GM12878 (cell line): ENCODE measurements at regions not wholly inside any gene's neighbourhood (a gene's known extent, or its start where the extent isn't known, plus 50 kb on each side); places are given as distances from the start of the nearest gene placed in this dataset.

Experiments
- ATAC-seq: fragments of 200-7000 bp; cut with Tn5 transposase; 3 replicates; pipeline ENCODE4 v1.9.1; 2020; ENCODE audit warnings: mild to moderate bottlenecking, moderate library complexity
- BruUV-seq: library from RNA; stranded (reverse); fragments of 400-500 nt; replicated peaks from 2 replicates; lab custom pipeline; 2021; lab: Mats Ljungman, UMichigan
- CTCF ChIA-PET: fragments of 300-600 bp; sonication (Branson Sonifier 250); formaldehyde crosslinking; extraction: SDS; loops from one replicate; lab custom pipeline; 2021; ENCODE audit warnings: inconsistent platforms; lab: Yijun Ruan, JAX
- POLR2A ChIA-PET: fragments of 350-600 bp; formaldehyde crosslinking; extraction: SDS; loops from one replicate; lab custom pipeline; 2021; ENCODE audit warnings: inconsistent platforms; lab: Charles Lee
- RAD21 ChIA-PET: fragments of 300-600 bp; sonication (Branson Sonifier 250); formaldehyde crosslinking; loops from one replicate; lab custom pipeline; 2023; ENCODE audit warnings: antibody characterized with exemption; ENCODE audit not compliant: unreplicated experiment; lab: Charles Lee
- SMC1A ChIA-PET: fragments of 300-600 bp; sonication (Branson Sonifier 250); formaldehyde crosslinking; loops from one replicate; lab custom pipeline; 2023; ENCODE audit not compliant: unreplicated experiment, uncharacterized antibody; lab: Charles Lee
- DNase-seq: peaks from one replicate; pipeline ENCODE4 v3.0.0-alpha.2; 2011; ENCODE audit warnings: low read depth, low spot score
- FAIRE-seq: peaks from 3 replicates; lab custom pipeline; 2011; peaks lifted over from hg19 to GRCh38; lab: Jason Lieb, UNC
- H2AFZ ChIP-seq: 2 replicates; pipeline ENCODE4 v1.6.0; 2011; ENCODE audit warnings: low read depth, low read length, control low read depth; ENCODE audit not compliant: control insufficient read depth
- H3K27ac ChIP-seq: 2 replicates; pipeline ENCODE4 v1.5.1; 2011; ENCODE audit warnings: control low read depth; ENCODE audit not compliant: control insufficient read depth, insufficient read depth
- H3K27me3 ChIP-seq, 2 experiments: replicated peaks in 1 of 2; 2 replicates each; pipeline versions ENCODE4 v1.6.0 to v1.6.1; 2011; ENCODE audit warnings: low read length in 1 of 2; ENCODE audit not compliant: control insufficient read depth in 2 of 2, insufficient read depth in 2 of 2
- H3K36me3 ChIP-seq, 2 experiments: 2 replicates each; pipeline ENCODE4 v1.5.1; 2011; ENCODE audit warnings: low read length in 1 of 2; ENCODE audit not compliant: control insufficient read depth in 2 of 2, insufficient read depth in 2 of 2
- H3K4me1 ChIP-seq: 2 replicates; pipeline ENCODE4 v1.6.1; 2011; ENCODE audit warnings: mild to moderate bottlenecking, low read length, moderate library complexity, mixed read lengths; ENCODE audit not compliant: control insufficient read depth, insufficient read depth
- H3K4me2 ChIP-seq: 2 replicates; pipeline ENCODE4 v1.6.0; 2011; ENCODE audit warnings: control low read depth; ENCODE audit not compliant: control insufficient read depth, insufficient read depth
- H3K4me3 ChIP-seq: fragments of 200-600 bp; sonication (generic); 2 replicates; pipeline ENCODE4 v1.5.1; 2016
- H3K79me2 ChIP-seq: 2 replicates; pipeline ENCODE4 v1.6.0; 2011; ENCODE audit warnings: low read length; ENCODE audit not compliant: control insufficient read depth, insufficient read depth
- H3K9ac ChIP-seq: 2 replicates; pipeline ENCODE4 v1.8.0; 2011; ENCODE audit warnings: low read length, control low read depth, mixed read lengths; ENCODE audit not compliant: control insufficient read depth, insufficient read depth
- H3K9me3 ChIP-seq: replicated peaks from 3 replicates; pipeline ENCODE4 v1.5.1; 2011; ENCODE audit warnings: mild to moderate bottlenecking, low read length; ENCODE audit not compliant: control insufficient read depth, insufficient read depth
- H4K20me1 ChIP-seq: 2 replicates; pipeline ENCODE4 v1.6.0; 2011; ENCODE audit not compliant: control insufficient read depth, insufficient read depth
- CEBPZ ChIP-seq: fragments of 150-350 bp; IDR thresholded peaks from 2 replicates; pipeline ENCODE4 v1.6.1; 2016; ENCODE audit warnings: low read depth, low read length
- CREB1 ChIP-seq: IDR thresholded peaks from 2 replicates; pipeline ENCODE4 v1.6.1; 2012; ENCODE audit warnings: low read depth, mild to moderate bottlenecking, inconsistent platforms
- EZH2 ChIP-seq: IDR thresholded peaks from 2 replicates; pipeline ENCODE4 v1.6.1; 2012; ENCODE audit warnings: low read depth, mild to moderate bottlenecking, control low read depth, inconsistent platforms, low read length, borderline replicate concordance; ENCODE audit not compliant: control insufficient read depth
- FOS ChIP-seq: IDR thresholded peaks from 3 replicates; pipeline ENCODE4 v1.6.1; 2011; ENCODE audit warnings: borderline replicate concordance; ENCODE audit not compliant: insufficient read length; ENCODE audit errors: extremely low read depth
- IRF4 ChIP-seq: IDR thresholded peaks from 2 replicates; pipeline ENCODE4 v1.6.1; 2011; ENCODE audit warnings: low read depth, low read length
- KLF5 ChIP-seq: fragments of 450-650 bp; IDR thresholded peaks from 2 replicates; pipeline ENCODE4 v1.6.1; 2014; ENCODE audit warnings: mild to moderate bottlenecking; ENCODE audit not compliant: partially characterized antibody
- MTA2 ChIP-seq: fragments of 450-650 bp; IDR thresholded peaks from 2 replicates; pipeline ENCODE4 v1.6.1; 2016; ENCODE audit warnings: low read depth, mild to moderate bottlenecking, moderate library complexity
- NFYA ChIP-seq: IDR thresholded peaks from 2 replicates; pipeline ENCODE4 v1.6.1; 2011; ENCODE audit warnings: low read depth, mild to moderate bottlenecking, low read length, improper control_type of control experiment, borderline replicate concordance
- PAX5 ChIP-seq: IDR thresholded peaks from 2 replicates; pipeline ENCODE4 v1.6.1; 2011; ENCODE audit warnings: low read depth, low read length, borderline replicate concordance
- PAX8 ChIP-seq: fragments of 450-650 bp; IDR thresholded peaks from 2 replicates; pipeline ENCODE4 v1.6.1; 2017; ENCODE audit warnings: mild to moderate bottlenecking, moderate library complexity
- POLR2AphosphoS5 ChIP-seq: IDR thresholded peaks from 2 replicates; pipeline ENCODE4 v1.6.1; 2011; ENCODE audit warnings: mild to moderate bottlenecking, low read length, inconsistent platforms
- SIN3A ChIP-seq: IDR thresholded peaks from 2 replicates; pipeline ENCODE4 v1.6.1; 2012; ENCODE audit warnings: low read depth, low read length, improper control_type of control experiment
- SREBF1 ChIP-seq: IDR thresholded peaks from 2 replicates; pipeline ENCODE4 v1.6.1; 2012; ENCODE audit warnings: mild to moderate bottlenecking, low read length
- SREBF2 ChIP-seq: IDR thresholded peaks from 2 replicates; pipeline ENCODE4 v1.6.1; 2012; ENCODE audit warnings: mild to moderate bottlenecking, low read length
- STAT1 ChIP-seq: fragments of 450-650 bp; conservative IDR thresholded peaks from 2 replicates; pipeline ENCODE4 v1.6.1; 2014; ENCODE audit warnings: antibody characterized with exemption, mild to moderate bottlenecking
- ZNF207 ChIP-seq: fragments of 450-650 bp; IDR thresholded peaks from 2 replicates; pipeline ENCODE4 v1.6.1; 2014; ENCODE audit warnings: antibody characterized with exemption, mild to moderate bottlenecking, borderline replicate concordance
- WGBS: methylation state at CpG from one replicate; pipeline ENCODE4 v1.1.6; 2016; ENCODE audit warnings: low lambda C conversion rate; ENCODE audit not compliant: insufficient replicate concordance, insufficient coverage; ENCODE audit errors: missing lambda C conversion rate; 5-methylcytosine and 5-hydroxymethylcytosine counted together
- in situ Hi-C: fragments of 300-500 bp; cut with MboI; formaldehyde crosslinking; loops from 9 replicates; pipeline ENCODE4 v1.14.3; 2018; ENCODE audit warnings: mixed read lengths
- intact Hi-C: fragments of 100-400 bp; cut with micrococcal nuclease; formaldehyde crosslinking; loops from one replicate; pipeline ENCODE4 v1.14.2; 2022; ENCODE audit not compliant: unreplicated experiment

- no peak for TF ChIP-seq EZH2
- Histone ChIP-seq H3K79me2 (no peaks in the 10 kb centered on the region), H3K4me1 (no peaks in the 10 kb centered on the region), H3K27me3 (no peaks in the 10 kb centered on the region), H3K9me3 (no peaks in the 10 kb centered on the region), H2AFZ (no peak overlapping the region), H3K27ac (no peak overlapping the region), H3K36me3 (no peaks in the 10 kb centered on the region), H3K4me2 (no peak overlapping the region), H3K4me3 (no peak overlapping the region), H3K9ac (no peak overlapping the region), H4K20me1 (no peaks in the 10 kb centered on the region)
- intact Hi-C loops = no loop called here
- DNase-seq (no peak), ATAC-seq (no peak), FAIRE-seq (no peak)
- in situ Hi-C loops = no loop called here
- ChIA-PET RAD21 (no interaction called here), SMC1A (no interaction called here), CTCF (interaction anchor here (0.7 kb wide), 1 partner anchor 345 kb away, joined by 3 read pairs; no protein-coding TSS in a partner anchor), POLR2A (no interaction called here)
- BruUV-seq = no TSS peak
- 100% methylated on average over 3 of the region's 3 CpGs for WGBS
These were observed 80.5 kb downstream of the BLTP1 start for GRCh38 chr4:122232633-122233032.

GRCh38 chr4:122234686-122235085, 82.6 kb downstream of the BLTP1 start:
- no peaks in the 10 kb centered on the region for H3K79me2 ChIP-seq
- DNase-seq = no peak
- BruUV-seq = no TSS peak
- in situ Hi-C loops (no loop called here), intact Hi-C loops (no loop called here)
- H3K9me3 ChIP-seq = no peaks in the 10 kb centered on the region
- no peaks in the 10 kb centered on the region for H3K27me3 ChIP-seq
- FAIRE-seq = no peak
- no peak overlapping the region for H3K4me3 ChIP-seq
- ATAC-seq = no peak
- no peak overlapping the region for H2AFZ ChIP-seq
- H3K36me3 ChIP-seq = peaks cover 0 to under 1% of the 10 kb centered on the region in 2 experiments; a peak in 1 of 4 replicates
- no peak overlapping the region for H3K4me2 ChIP-seq
- H4K20me1 ChIP-seq = no peaks in the 10 kb centered on the region
- ChIA-PET RAD21 (no interaction called here), CTCF (interaction anchor here (1.1 kb wide), 1 partner anchor 10 kb away, joined by 3 read pairs; no protein-coding TSS in a partner anchor), POLR2A (no interaction called here), SMC1A (interaction anchor here (1.3 kb wide), 1 partner anchor 9 kb away, joined by 3 read pairs; no protein-coding TSS in a partner anchor)
- H3K9ac ChIP-seq = no peak overlapping the region
- H3K4me1 ChIP-seq = no peaks in the 10 kb centered on the region
- H3K27ac ChIP-seq = no peak overlapping the region
- 96% methylated on average over 3 of the region's 3 CpGs for WGBS
- TF ChIP-seq FOS (no peak), IRF4 (no peak), CREB1 (no peak), NFYA (no peak), SREBF1 (no peak), SREBF2 (no peak), STAT1 (no peak), PAX8 (no peak), CEBPZ (no peak), PAX5 (no peak), KLF5 (no peak), SIN3A (no peak), MTA2 (no peak), ZNF207 (no peak), POLR2AphosphoS5 (no peak)
